Ectodermal cell (in vitro differentiated cells): ENCODE measurements at regions not wholly inside any gene's neighbourhood (a gene's known extent, or its start where the extent isn't known, plus 50 kb on each side); places are given as distances from the start of the nearest gene placed in this dataset.
"Not testable (repeated sequence)": the region's sequence is repeated elsewhere in the genome, so short reads cannot be mapped to it uniquely, and the experiment has no call there.

Experiments used
- H3K27ac ChIP-seq: 2 replicates; pipeline ENCODE4 v1.7.0; 2013; ENCODE audit warnings: mild to moderate bottlenecking, low read depth, low read length; ENCODE audit not compliant: insufficient read depth, poor library complexity, severe bottlenecking
- H3K27me3 ChIP-seq: 2 replicates; pipeline ENCODE4 v1.7.0; 2013; ENCODE audit warnings: mild to moderate bottlenecking, low read length; ENCODE audit not compliant: insufficient read depth, control insufficient read depth, poor library complexity, severe bottlenecking
- H3K36me3 ChIP-seq: one replicate; pipeline ENCODE4 v1.7.0; 2013; ENCODE audit warnings: low read length; ENCODE audit not compliant: control insufficient read depth, insufficient read depth
- H3K4me1 ChIP-seq: one replicate; pipeline ENCODE4 v1.7.0; 2013; ENCODE audit warnings: low read length; ENCODE audit not compliant: control insufficient read depth, insufficient read depth
- H3K4me3 ChIP-seq: 2 replicates; pipeline ENCODE4 v1.7.0; 2013; ENCODE audit warnings: low read depth, low read length, control low read depth; ENCODE audit not compliant: insufficient read depth
- H3K9me3 ChIP-seq: 2 replicates; pipeline ENCODE4 v1.7.0; 2013; ENCODE audit warnings: mild to moderate bottlenecking, low read length, moderate library complexity; ENCODE audit not compliant: control insufficient read depth
- WGBS, 2 experiments: methylation state at CpG; one replicate each; pipeline ENCODE4 v1.1.7; 2013; ENCODE audit warnings: missing lambda C conversion rate in 2 of 2; 5-methylcytosine and 5-hydroxymethylcytosine counted together

GRCh38 chr13:22821589-22821988 lies 359.2 kb upstream of the SGCG start:
- Histone ChIP-seq H3K4me1 (no peaks in the 10 kb centered on the region), H3K4me3 (no peak overlapping the region), H3K27me3 (no peaks in the 10 kb centered on the region), H3K9me3 (no peaks in the 10 kb centered on the region), H3K36me3 (no peaks in the 10 kb centered on the region), H3K27ac (no peak overlapping the region)
- 83 to 94% methylated on average over 2 of the region's 2 CpGs for WGBS, 2 experiments

- H3K36me3 ChIP-seq = no peaks in the 10 kb centered on the region
- no peak overlapping the region for H3K4me3 ChIP-seq
- whole genome bisulfite sequencing, 2 experiments = 100% methylated on average over 1 of the region's 1 CpG; no CpG with 5 or more reads in 1 of the 2 experiments
- no peaks in the 10 kb centered on the region for H3K4me1 ChIP-seq
- H3K27me3 ChIP-seq = no peaks in the 10 kb centered on the region
- no peak overlapping the region for H3K27ac ChIP-seq
- H3K9me3 ChIP-seq = no peaks in the 10 kb centered on the region
Observed at GRCh38 chr13:22825186-22825585, 355.6 kb upstream of the SGCG start.

GRCh38 chr13:22828081-22828480 lies 352.7 kb upstream of the SGCG start:
- no peaks in the 10 kb centered on the region for H3K36me3 ChIP-seq
- 96 to 100% methylated on average over 1 to 2 of the region's 2 CpGs for WGBS, 2 experiments
- H3K4me1 ChIP-seq = no peaks in the 10 kb centered on the region
- H3K9me3 ChIP-seq = no peaks in the 10 kb centered on the region
- no peak overlapping the region for H3K4me3 ChIP-seq
- no peaks in the 10 kb centered on the region for H3K27me3 ChIP-seq
- H3K27ac ChIP-seq = no peak overlapping the region

- H3K27me3 ChIP-seq = no peaks in the 10 kb centered on the region
- 93% methylated on average over 2 of the region's 2 CpGs for WGBS, 2 experiments
- H3K4me1 ChIP-seq = no peaks in the 10 kb centered on the region
- H3K9me3 ChIP-seq = no peaks in the 10 kb centered on the region
- no peak overlapping the region for H3K27ac ChIP-seq
- no peak overlapping the region for H3K4me3 ChIP-seq
- H3K36me3 ChIP-seq = no peaks in the 10 kb centered on the region
Observed at GRCh38 chr13:22836475-22836874, 344.3 kb upstream of the SGCG start.

DNA sequence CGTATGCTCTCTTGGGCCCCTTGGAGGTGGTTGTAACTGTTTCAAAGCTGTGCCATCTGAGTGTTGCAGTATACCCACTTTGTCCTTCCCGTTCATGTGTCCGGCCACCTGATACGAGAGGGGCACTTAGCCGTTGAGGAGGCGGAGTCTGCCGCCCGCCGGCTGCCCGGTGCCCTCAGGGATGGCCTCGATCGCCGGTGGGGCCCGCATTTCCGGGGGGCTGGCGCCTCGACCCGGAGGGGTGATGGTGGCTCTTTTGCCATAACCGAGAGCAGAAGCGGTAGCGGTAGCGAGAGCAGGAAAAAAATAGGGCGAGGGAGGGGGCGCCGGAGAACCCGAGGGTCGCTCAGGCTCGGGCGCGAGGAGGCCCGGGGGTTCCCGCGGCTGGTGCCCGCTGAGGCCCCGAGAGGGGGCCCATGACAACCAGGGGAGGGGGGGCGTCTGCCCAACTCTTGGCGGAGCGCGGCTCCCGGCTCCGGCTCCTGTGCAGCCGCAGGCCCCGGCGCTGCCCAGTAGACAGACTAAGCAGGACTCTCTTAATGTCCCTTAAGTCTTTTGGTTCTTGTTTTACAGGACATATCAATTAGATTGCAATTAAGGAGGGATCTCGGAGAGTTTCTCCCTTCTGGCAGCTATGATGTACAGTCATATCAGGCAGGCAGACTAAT lies 342.7 kb upstream of the SGCG start:
- Histone ChIP-seq H3K27ac (no peak overlapping the region), H3K4me3 (no peak overlapping the region), H3K9me3 (no peaks in the 10 kb centered on the region), H3K27me3 (no peaks in the 10 kb centered on the region), H3K36me3 (no peaks in the 10 kb centered on the region), H3K4me1 (no peaks in the 10 kb centered on the region)
- WGBS, 2 experiments = 94 to 95% methylated on average over 45 of the region's 45 CpGs

- 94 to 95% methylated on average over 6 to 7 of the region's 7 CpGs for WGBS, 2 experiments
- H3K4me1 ChIP-seq = no peaks in the 10 kb centered on the region
- no peaks in the 10 kb centered on the region for H3K36me3 ChIP-seq
- H3K27ac ChIP-seq = no peak overlapping the region
- no peaks in the 10 kb centered on the region for H3K9me3 ChIP-seq
- H3K4me3 ChIP-seq = no peak overlapping the region
- no peaks in the 10 kb centered on the region for H3K27me3 ChIP-seq
Observed at GRCh38 chr13:22839603-22840530, 340.9 kb upstream of the SGCG start.

DNA sequence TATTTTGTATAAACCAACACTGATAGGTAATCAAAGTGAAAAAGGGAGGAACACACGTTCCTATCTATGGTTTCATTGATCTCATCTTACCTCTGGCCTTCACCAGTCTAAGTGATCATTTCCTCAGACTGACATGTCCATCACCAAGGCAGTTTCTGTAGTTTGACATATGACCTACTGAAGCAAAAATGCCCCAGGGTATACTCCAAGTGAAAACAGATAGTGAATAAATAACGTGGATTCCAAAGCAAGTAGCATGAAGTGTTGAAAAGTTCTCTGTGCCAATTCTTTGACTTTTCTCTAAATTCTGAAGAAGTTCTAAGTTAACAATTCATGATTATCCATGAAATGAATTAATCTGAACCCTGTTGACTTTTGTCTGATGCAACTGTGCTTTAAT lies 334.2 kb upstream of the SGCG start:
- Histone ChIP-seq H3K27ac (no peak overlapping the region), H3K9me3 (no peaks in the 10 kb centered on the region), H3K4me1 (no peaks in the 10 kb centered on the region), H3K4me3 (no peak overlapping the region), H3K27me3 (no peaks in the 10 kb centered on the region), H3K36me3 (no peaks in the 10 kb centered on the region)
- 86 to 94% methylated on average over 2 of the region's 2 CpGs for WGBS, 2 experiments

GRCh38 chr13:22848539-22849052 lies 332.2 kb upstream of the SGCG start:
- Histone ChIP-seq H3K36me3 (no peaks in the 10 kb centered on the region), H3K9me3 (no peaks in the 10 kb centered on the region), H3K4me3 (no peak overlapping the region), H3K27me3 (no peaks in the 10 kb centered on the region), H3K4me1 (no peaks in the 10 kb centered on the region), H3K27ac (no peak overlapping the region)
- 70 to 78% methylated on average over 32 of the region's 32 CpGs for WGBS, 2 experiments

DNA sequence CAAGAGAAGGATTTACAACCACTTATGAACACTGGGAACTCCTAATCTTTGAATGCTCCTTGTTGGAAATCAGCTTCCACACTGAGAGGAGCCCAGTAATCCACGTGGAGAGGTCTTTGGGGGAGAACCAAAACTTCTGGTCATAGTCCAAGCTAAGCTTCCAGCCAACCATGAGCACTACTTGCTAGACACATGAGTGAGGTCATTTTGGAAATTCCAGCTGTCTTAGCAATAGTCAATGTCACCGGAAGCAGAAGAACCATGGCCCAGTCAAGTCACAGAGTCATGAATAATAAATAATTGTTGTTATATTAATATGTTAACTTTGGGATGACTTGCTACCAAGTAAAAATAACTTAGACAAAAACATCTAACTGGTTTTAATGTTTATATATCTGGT lies 324.9 kb upstream of the SGCG start:
- Histone ChIP-seq H3K27me3 (no peaks in the 10 kb centered on the region), H3K4me3 (no peak overlapping the region), H3K36me3 (no peaks in the 10 kb centered on the region), H3K4me1 (no peaks in the 10 kb centered on the region), H3K9me3 (no peaks in the 10 kb centered on the region), H3K27ac (no peak overlapping the region)
- WGBS, 2 experiments = 97 to 100% methylated on average over 2 of the region's 2 CpGs

DNA sequence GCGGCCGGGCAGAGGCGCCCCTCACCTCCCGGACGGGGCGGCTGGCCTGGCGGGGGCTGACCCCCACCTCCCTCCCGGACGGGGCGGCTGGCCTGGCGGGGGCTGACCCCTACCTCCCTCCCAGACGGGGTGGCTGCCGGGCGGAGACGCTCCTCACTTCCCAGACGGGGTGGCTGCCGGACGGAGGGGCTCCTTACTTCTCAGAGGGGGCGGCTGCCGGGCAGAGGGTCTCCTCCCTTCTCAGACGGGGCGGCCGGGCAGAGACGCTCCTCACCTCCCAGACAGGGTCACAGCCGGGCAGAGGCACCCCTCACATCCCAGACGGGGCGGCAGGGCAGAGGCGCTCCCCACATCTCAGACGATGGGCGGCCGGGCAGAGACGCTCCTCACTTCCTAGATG lies 321.8 kb upstream of the SGCG start:
- 86 to 96% methylated on average over 21 to 23 of the region's 32 CpGs for WGBS, 2 experiments

More for the DNA sequence above, 321.8 kb upstream of the SGCG start:
- H3K27ac ChIP-seq, H3K4me1 ChIP-seq, H3K9me3 ChIP-seq, H3K36me3 ChIP-seq, H3K4me3 ChIP-seq, H3K27me3 ChIP-seq: not testable (repeated sequence)
